ENCODE measurements at regions not wholly inside any gene's neighbourhood (a gene's known extent, or its start where the extent isn't known, plus 50 kb on each side); places are given as distances from the start of the nearest gene placed in this dataset.

GRCh38 chr17:71757156-71757555 is 363.7 kb upstream of the SOX9 start:
- H3K9me2 ChIP-seq (replicated peaks; ENCODE audit: low read depth, low read length): no peaks in the 10 kb centered on the region
- no peaks in the 10 kb centered on the region for H3K27me3 ChIP-seq (ENCODE audit: insufficient read depth, low read length, poor library complexity, severe bottlenecking)
- TF ChIP-seq, protein P1, sequence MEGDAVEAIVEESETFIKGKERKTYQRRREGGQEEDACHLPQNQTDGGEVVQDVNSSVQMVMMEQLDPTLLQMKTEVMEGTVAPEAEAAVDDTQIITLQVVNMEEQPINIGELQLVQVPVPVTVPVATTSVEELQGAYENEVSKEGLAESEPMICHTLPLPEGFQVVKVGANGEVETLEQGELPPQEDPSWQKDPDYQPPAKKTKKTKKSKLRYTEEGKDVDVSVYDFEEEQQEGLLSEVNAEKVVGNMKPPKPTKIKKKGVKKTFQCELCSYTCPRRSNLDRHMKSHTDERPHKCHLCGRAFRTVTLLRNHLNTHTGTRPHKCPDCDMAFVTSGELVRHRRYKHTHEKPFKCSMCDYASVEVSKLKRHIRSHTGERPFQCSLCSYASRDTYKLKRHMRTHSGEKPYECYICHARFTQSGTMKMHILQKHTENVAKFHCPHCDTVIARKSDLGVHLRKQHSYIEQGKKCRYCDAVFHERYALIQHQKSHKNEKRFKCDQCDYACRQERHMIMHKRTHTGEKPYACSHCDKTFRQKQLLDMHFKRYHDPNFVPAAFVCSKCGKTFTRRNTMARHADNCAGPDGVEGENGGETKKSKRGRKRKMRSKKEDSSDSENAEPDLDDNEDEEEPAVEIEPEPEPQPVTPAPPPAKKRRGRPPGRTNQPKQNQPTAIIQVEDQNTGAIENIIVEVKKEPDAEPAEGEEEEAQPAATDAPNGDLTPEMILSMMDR (conservative IDR thresholded peaks at IDR 0.05; ENCODE audit: low read length): no peak
- TF ChIP-seq EZH2phosphoT487 (IDR thresholded peaks at IDR 0.05; ENCODE audit: borderline replicate concordance): no peak
- no peaks in the 10 kb centered on the region for H3K4me1 ChIP-seq (ENCODE audit: insufficient read depth, low read length, poor library complexity, severe bottlenecking)
- H3F3A ChIP-seq (ENCODE audit: low read depth): no peaks in the 10 kb centered on the region
- H3K36me3 ChIP-seq (ENCODE audit: insufficient read depth, low read length): no peaks in the 10 kb centered on the region
- no peaks in the 10 kb centered on the region for H3K79me2 ChIP-seq (ENCODE audit: insufficient read depth, low read length)
- no peak overlapping the region for H3K9ac ChIP-seq (ENCODE audit: low read depth, low read length, poor library complexity, severe bottlenecking)
- H3K4me2 ChIP-seq (ENCODE audit: low read depth, low read length, poor library complexity, severe bottlenecking): no peak overlapping the region
- H3K9me3 ChIP-seq (ENCODE audit: insufficient read depth, low read depth, low read length): no peaks in the 10 kb centered on the region; the same call in 1 of the 2 replicates
- H2AFZ ChIP-seq (ENCODE audit: low read length): no peak overlapping the region
- H3K4me3 ChIP-seq (ENCODE audit: low read length, poor library complexity, severe bottlenecking): no peak overlapping the region
- H4K20me1 ChIP-seq (ENCODE audit: insufficient read depth, low read length, poor library complexity, severe bottlenecking): no peaks in the 10 kb centered on the region

DNA sequence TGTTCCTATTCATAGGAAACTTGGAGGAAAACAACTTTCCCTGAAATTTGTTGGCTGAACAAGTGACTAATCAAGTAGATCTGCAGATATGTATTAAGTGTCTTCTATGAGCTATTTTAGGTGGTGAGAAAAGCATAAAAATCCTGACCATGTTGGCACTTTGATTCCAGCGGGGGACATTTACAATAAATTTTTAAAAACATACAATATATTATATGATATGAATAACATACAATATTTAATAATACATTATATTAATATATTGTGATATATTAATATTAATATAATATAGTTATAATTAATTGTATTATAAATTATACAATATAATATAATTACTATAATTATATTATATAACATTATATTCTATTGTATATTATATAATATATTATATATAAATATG is 362.9 kb upstream of the SOX9 start:
- no peaks in the 10 kb centered on the region for H4K20me1 ChIP-seq (ENCODE audit: insufficient read depth, low read length, poor library complexity, severe bottlenecking)
- H3F3A ChIP-seq (ENCODE audit: low read depth): no peaks in the 10 kb centered on the region
- no peak overlapping the region for H3K9ac ChIP-seq (ENCODE audit: low read depth, low read length, poor library complexity, severe bottlenecking)
- no peak for TF ChIP-seq EZH2phosphoT487 (IDR thresholded peaks at IDR 0.05; ENCODE audit: borderline replicate concordance)
- TF ChIP-seq, protein P1 (conservative IDR thresholded peaks at IDR 0.05; ENCODE audit: low read length): no peak
- H3K9me3 ChIP-seq (ENCODE audit: insufficient read depth, low read depth, low read length): no peaks in the 10 kb centered on the region; the same call in 1 of the 2 replicates
- no peaks in the 10 kb centered on the region for H3K36me3 ChIP-seq (ENCODE audit: insufficient read depth, low read length)
- H3K4me1 ChIP-seq (ENCODE audit: insufficient read depth, low read length, poor library complexity, severe bottlenecking): no peaks in the 10 kb centered on the region
- H3K9me2 ChIP-seq (replicated peaks; ENCODE audit: low read depth, low read length): no peaks in the 10 kb centered on the region
- H3K4me3 ChIP-seq (ENCODE audit: low read length, poor library complexity, severe bottlenecking): no peak overlapping the region
- no peaks in the 10 kb centered on the region for H3K79me2 ChIP-seq (ENCODE audit: insufficient read depth, low read length)
- H3K27me3 ChIP-seq (ENCODE audit: insufficient read depth, low read length, poor library complexity, severe bottlenecking): no peaks in the 10 kb centered on the region
- no peak overlapping the region for H2AFZ ChIP-seq (ENCODE audit: low read length)
- no peak overlapping the region for H3K4me2 ChIP-seq (ENCODE audit: low read depth, low read length, poor library complexity, severe bottlenecking)

DNA sequence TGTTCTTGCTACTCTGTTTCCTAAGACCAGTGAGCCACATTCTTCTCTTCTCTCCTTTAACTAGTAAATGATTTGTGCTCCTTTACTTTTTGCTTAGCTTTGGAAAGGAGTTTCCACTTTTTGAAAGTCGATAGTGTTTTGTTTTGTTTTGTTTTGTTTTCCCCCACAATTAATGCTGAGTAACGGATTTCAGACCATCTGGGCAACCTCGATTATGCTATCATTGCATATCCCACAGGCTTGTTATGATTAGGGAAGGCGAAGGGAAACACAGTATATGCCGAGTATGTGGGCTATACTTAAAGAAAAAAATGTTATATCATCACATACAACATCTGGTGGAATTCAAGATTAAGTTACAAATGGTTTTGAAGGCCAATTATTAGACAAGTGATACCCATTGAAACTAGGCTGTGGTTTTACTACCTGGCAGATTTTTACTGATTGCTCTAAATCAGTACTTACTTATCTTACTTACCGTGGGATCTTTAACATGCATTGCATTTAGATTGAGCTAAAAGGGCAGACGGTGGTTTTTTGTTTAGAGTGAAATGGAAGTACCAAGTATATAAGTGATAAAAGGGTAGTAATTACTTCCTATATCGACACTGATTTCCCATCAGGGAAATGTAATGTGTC is 361.3 kb upstream of the SOX9 start:
- Histone ChIP-seq H3F3A (ENCODE audit: low read depth) (no peaks in the 10 kb centered on the region), H3K4me3 (ENCODE audit: low read length, poor library complexity, severe bottlenecking) (no peak overlapping the region), H2AFZ (ENCODE audit: low read length) (no peak overlapping the region), H3K9me2 (replicated peaks; ENCODE audit: low read depth, low read length) (no peaks in the 10 kb centered on the region), H3K79me2 (ENCODE audit: insufficient read depth, low read length) (no peaks in the 10 kb centered on the region), H3K4me1 (ENCODE audit: insufficient read depth, low read length, poor library complexity, severe bottlenecking) (no peaks in the 10 kb centered on the region), H3K27me3 (ENCODE audit: insufficient read depth, low read length, poor library complexity, severe bottlenecking) (no peaks in the 10 kb centered on the region), H3K4me2 (ENCODE audit: low read depth, low read length, poor library complexity, severe bottlenecking) (no peak overlapping the region), H4K20me1 (ENCODE audit: insufficient read depth, low read length, poor library complexity, severe bottlenecking) (no peaks in the 10 kb centered on the region), H3K36me3 (ENCODE audit: insufficient read depth, low read length) (no peaks in the 10 kb centered on the region), H3K9ac (ENCODE audit: low read depth, low read length, poor library complexity, severe bottlenecking) (no peak overlapping the region), H3K9me3 (ENCODE audit: insufficient read depth, low read depth, low read length) (peaks cover 2% of the 10 kb centered on the region; the same call in 1 of the 2 replicates)
- TF ChIP-seq EZH2phosphoT487 (IDR thresholded peaks at IDR 0.05; ENCODE audit: borderline replicate concordance): no peak
- TF ChIP-seq, protein P1 (conservative IDR thresholded peaks at IDR 0.05; ENCODE audit: low read length): no peak

Measured in Loucy (cell line).